H1 (cell line): ENCODE measurements at regions not wholly inside any gene's neighbourhood (a gene's known extent, or its start where the extent isn't known, plus 50 kb on each side); places are given as distances from the start of the nearest gene placed in this dataset.

ENCODE experiments used
- HDAC2 ChIP-seq, 2 experiments: fragments of 300-600 bp in 1 of 2; sonication (generic) in 1 of 2; IDR thresholded peaks; 2 replicates each; pipeline ENCODE4 v1.6.1; 2011 to 2012; ENCODE audit warnings: low read depth in 2 of 2, low read length in 2 of 2, mild to moderate bottlenecking in 2 of 2, moderate library complexity in 2 of 2, borderline replicate concordance in 1 of 2, inconsistent platforms in 1 of 2
- TAF7 ChIP-seq: optimal IDR thresholded peaks from 2 replicates; pipeline ENCODE3; 2011; ENCODE audit warnings: low read depth, mild to moderate bottlenecking, inconsistent platforms, low read length, moderate library complexity, borderline replicate concordance

DNA sequence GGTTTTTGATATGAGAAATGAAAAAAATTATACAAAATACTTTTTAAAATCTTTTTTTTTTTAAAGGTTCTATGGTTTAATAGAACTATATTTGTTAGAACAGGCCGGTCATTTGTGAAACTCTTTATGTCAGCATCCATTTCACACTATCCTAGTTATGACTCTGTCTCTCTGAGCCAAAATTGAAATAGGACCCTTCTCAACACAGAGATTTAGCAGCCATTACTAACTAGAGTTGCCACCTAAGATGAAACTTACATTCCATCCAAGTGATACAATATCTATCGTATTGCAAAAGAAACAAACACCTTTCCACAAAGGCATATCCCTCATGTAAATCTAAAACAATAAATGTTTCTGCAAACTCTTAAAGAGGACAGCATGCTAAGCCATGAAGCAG, 249.8 kb downstream of the CDH11 start (continued):
- TF ChIP-seq TAF7: no peak
- TF ChIP-seq HDAC2 (IDR thresholded peaks at IDR 0.05; ENCODE audit: borderline replicate concordance in 1 of 2, low read depth in 2 of 2, low read length in 2 of 2): no peak
